OCI-LY3 (cell line): ENCODE measurements at regions not wholly inside any gene's neighbourhood (a gene's known extent, or its start where the extent isn't known, plus 50 kb on each side); places are given as distances from the start of the nearest gene placed in this dataset.

Experiments used
- EZH2phosphoT487 ChIP-seq: fragments of 200-600 bp; shearing (Covaris generic); IDR thresholded peaks from 2 replicates; pipeline ENCODE4 v1.6.1; 2018; ENCODE audit warnings: antibody characterized with exemption, mixed run types, low read depth
- TF ChIP-seq, protein P1 (sequence below): fragments of 200-600, 300-600 bp; sonication (generic); IDR thresholded peaks from 2 replicates; pipeline ENCODE4 v1.5.1; 2014; ENCODE audit warnings: antibody characterized with exemption, low read length, low read depth

DNA sequence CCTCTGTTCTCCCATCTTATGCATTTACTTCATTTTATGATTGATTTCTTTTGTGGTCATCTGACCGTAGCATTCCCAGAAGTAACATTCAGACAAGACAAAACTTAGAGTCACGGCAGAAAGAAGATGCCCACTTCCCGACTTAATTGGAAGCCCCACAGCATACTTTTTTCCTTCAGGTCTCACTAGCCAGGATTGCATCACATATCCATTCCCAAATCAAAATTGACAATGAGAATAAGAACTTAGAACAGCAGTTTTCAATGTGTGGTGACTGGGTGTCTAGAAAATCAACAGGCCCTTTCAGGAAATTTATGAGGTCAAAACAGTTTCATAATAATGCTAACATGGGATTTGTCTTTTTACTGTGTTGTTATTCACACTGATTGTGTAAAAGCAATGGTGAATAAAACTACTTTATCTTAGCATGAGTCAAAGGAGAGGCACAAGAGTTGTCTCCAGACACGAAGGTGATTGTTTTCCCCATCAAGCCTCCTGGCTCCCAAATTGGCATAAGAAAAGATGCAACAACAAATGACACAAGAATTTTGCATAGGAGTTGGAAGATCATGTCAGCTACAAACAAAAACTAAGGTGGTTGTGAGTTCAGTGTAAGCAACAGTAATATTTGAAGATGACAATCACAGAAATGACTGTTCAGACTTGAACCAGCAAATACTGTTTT is 493.9 kb downstream of the HTR7 start:
- TF ChIP-seq, protein P1, sequence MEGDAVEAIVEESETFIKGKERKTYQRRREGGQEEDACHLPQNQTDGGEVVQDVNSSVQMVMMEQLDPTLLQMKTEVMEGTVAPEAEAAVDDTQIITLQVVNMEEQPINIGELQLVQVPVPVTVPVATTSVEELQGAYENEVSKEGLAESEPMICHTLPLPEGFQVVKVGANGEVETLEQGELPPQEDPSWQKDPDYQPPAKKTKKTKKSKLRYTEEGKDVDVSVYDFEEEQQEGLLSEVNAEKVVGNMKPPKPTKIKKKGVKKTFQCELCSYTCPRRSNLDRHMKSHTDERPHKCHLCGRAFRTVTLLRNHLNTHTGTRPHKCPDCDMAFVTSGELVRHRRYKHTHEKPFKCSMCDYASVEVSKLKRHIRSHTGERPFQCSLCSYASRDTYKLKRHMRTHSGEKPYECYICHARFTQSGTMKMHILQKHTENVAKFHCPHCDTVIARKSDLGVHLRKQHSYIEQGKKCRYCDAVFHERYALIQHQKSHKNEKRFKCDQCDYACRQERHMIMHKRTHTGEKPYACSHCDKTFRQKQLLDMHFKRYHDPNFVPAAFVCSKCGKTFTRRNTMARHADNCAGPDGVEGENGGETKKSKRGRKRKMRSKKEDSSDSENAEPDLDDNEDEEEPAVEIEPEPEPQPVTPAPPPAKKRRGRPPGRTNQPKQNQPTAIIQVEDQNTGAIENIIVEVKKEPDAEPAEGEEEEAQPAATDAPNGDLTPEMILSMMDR = no peak
- TF ChIP-seq EZH2phosphoT487 = no peak
